ENCODE measurements at regions not wholly inside any gene's neighbourhood (a gene's known extent, or its start where the extent isn't known, plus 50 kb on each side); places are given as distances from the start of the nearest gene placed in this dataset.

DNA sequence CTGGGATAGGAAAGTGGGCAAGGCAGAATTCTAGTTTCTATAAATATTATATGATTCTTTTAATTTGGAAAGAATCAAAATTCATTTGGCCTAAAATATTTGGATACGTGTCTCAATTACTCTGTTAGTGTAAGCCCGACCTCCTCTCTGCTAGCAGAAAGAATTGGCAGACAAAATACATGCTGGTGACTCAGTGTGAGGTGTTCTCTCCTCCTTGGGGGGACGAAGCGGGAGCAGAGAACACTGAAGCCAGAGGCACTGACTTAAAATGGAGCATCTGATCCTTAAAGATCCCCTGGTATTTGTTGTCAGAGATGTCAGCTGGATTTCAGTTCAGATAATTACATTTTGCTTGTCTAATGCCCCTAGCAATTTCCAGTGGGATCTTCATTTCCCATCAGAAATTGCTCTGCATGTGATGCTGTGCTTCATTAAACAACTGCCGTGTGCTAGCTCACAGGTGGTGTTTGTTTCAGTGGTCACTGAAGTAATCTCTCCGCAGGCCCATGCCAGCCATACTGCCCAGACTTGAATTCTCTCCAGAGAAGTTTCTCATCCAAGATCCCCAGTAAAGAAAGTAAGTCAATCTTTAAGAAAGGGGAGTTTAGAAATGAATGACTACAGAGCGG lies 188.7 kb upstream of the TLL1 start:
- 58% methylated on average over 7 of the region's 7 CpGs for WGBS
- Histone ChIP-seq H3K4me1 (peaks cover 0 to 6% (median 0%) of the 10 kb centered on the region in 4 donors), H3K27ac (replicated peaks in 1 of 4) (no peak overlapping the region)

DNA sequence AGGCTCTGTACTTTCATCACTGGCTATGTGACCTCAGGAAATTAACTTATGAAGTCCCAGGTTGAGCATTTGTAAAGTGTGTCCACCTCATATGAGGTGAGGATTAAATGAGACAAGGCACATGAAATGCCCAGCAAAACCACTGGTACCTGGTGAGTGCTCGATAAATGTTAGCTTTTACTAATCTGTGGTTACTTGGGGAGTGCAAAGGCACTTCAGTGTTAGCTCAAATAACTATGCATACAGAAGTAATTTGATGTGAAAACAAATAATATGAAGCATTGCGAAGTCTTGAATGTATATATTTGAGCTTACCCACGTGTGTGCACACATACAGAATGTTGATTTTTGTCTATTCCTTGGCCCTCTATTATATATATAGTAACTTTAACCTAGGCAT lies 186.3 kb upstream of the TLL1 start:
- Histone ChIP-seq H3K36me3 (no peaks in the 10 kb centered on the region), H3K9me3 (no peaks in the 10 kb centered on the region), H3K27ac (replicated peaks in 1 of 4) (no peak overlapping the region), H3K4me3 (no peak overlapping the region), H3K4me1 (peaks cover 0 to 6% (median 0%) of the 10 kb centered on the region in 4 donors), H3K27me3 (no peaks in the 10 kb centered on the region)
- DNase-seq (ENCODE audit: extremely low spot score) = no peak
- TF ChIP-seq EP300 (IDR thresholded peaks at IDR 0.05) (no peak), POLR2A (IDR thresholded peaks at IDR 0.05; ENCODE audit: low read depth) (no peak), POLR2AphosphoS5 (IDR thresholded peaks at IDR 0.05) (no peak)
- TF ChIP-seq, protein P1, sequence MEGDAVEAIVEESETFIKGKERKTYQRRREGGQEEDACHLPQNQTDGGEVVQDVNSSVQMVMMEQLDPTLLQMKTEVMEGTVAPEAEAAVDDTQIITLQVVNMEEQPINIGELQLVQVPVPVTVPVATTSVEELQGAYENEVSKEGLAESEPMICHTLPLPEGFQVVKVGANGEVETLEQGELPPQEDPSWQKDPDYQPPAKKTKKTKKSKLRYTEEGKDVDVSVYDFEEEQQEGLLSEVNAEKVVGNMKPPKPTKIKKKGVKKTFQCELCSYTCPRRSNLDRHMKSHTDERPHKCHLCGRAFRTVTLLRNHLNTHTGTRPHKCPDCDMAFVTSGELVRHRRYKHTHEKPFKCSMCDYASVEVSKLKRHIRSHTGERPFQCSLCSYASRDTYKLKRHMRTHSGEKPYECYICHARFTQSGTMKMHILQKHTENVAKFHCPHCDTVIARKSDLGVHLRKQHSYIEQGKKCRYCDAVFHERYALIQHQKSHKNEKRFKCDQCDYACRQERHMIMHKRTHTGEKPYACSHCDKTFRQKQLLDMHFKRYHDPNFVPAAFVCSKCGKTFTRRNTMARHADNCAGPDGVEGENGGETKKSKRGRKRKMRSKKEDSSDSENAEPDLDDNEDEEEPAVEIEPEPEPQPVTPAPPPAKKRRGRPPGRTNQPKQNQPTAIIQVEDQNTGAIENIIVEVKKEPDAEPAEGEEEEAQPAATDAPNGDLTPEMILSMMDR (IDR thresholded peaks at IDR 0.05) = no peak
- 99% methylated on average over 3 of the region's 3 CpGs for WGBS
- intact Hi-C loops (cut with DNase I) = no loop called here

More for the DNA sequence above, 188.7 kb upstream of the TLL1 start:
- Histone ChIP-seq H3K4me3 (no peak overlapping the region), H3K27me3 (no peaks in the 10 kb centered on the region), H3K36me3 (no peaks in the 10 kb centered on the region), H3K9me3 (no peaks in the 10 kb centered on the region)
- TF ChIP-seq, protein P1 (IDR thresholded peaks at IDR 0.05) = no peak
- intact Hi-C loops (cut with DNase I) = no loop called here
- DNase-seq (ENCODE audit: extremely low spot score) = no peak

DNA sequence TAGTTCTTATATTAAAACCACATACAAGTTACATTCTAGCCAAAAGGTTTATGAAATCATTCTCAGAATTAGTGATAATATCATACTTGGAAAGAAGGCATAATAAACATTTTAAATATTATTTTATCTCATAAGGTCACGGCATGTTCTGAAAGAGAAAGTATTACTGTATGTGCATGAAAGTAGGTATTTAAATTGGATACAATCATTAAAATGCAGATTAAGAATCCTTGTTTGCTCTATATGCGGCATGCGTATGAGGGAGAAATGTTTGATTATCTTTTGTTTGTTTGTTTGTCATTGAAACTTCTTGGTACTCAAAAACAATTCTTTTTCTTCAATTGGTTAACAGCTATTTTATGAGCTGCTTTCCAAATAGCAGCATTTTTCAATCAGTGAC lies 183.9 kb upstream of the TLL1 start:
- TF ChIP-seq POLR2AphosphoS5 (IDR thresholded peaks at IDR 0.05) = no peak
- TF ChIP-seq EP300 (IDR thresholded peaks at IDR 0.05) = no peak
- TF ChIP-seq POLR2A (IDR thresholded peaks at IDR 0.05; ENCODE audit: low read depth) = no peak
- TF ChIP-seq, protein P1 (IDR thresholded peaks at IDR 0.05) = no peak
- Histone ChIP-seq H3K4me3 (no peak overlapping the region), H3K4me1 (peaks cover 0 to 4% (median 0%) of the 10 kb centered on the region in 4 donors), H3K9me3 (no peaks in the 10 kb centered on the region), H3K27ac (replicated peaks in 1 of 4) (no peak overlapping the region), H3K27me3 (no peaks in the 10 kb centered on the region), H3K36me3 (no peaks in the 10 kb centered on the region)
- DNase-seq (ENCODE audit: extremely low spot score) = no peak
- 90% methylated on average over 3 of the region's 3 CpGs for WGBS
- intact Hi-C loops (cut with DNase I) = no loop called here

DNA sequence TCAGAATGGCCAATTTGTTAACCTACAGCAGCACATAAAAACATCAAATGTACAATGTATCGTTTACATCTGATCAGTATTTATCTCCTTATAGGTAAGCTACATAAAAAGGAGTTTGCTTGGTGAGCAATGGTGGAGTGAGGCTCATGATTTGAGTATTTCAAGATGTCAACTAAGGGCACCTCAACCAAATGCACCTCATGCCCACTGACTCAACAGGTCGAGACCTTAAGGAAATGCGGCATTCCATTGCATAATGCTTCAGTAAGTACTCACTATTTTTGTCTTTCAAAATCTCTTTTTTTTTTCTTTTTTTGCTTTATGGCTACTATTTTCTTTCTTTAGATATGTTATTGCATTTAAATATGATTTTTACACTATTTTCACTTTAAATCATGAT lies 181.0 kb upstream of the TLL1 start:
- Histone ChIP-seq H3K27me3 (no peaks in the 10 kb centered on the region), H3K9me3 (no peaks in the 10 kb centered on the region), H3K4me1 (no peaks in the 10 kb centered on the region), H3K27ac (replicated peaks in 1 of 4) (no peak overlapping the region), H3K4me3 (no peak overlapping the region), H3K36me3 (no peaks in the 10 kb centered on the region)
- TF ChIP-seq POLR2AphosphoS5 (IDR thresholded peaks at IDR 0.05) = no peak
- TF ChIP-seq EP300 (IDR thresholded peaks at IDR 0.05) = no peak
- no peak for TF ChIP-seq POLR2A (IDR thresholded peaks at IDR 0.05; ENCODE audit: low read depth)
- TF ChIP-seq, protein P1 (IDR thresholded peaks at IDR 0.05) = no peak
- intact Hi-C loops (cut with DNase I) = no loop called here
- DNase-seq (ENCODE audit: extremely low spot score) = no peak
- WGBS = 96% methylated on average over 3 of the region's 3 CpGs

DNA sequence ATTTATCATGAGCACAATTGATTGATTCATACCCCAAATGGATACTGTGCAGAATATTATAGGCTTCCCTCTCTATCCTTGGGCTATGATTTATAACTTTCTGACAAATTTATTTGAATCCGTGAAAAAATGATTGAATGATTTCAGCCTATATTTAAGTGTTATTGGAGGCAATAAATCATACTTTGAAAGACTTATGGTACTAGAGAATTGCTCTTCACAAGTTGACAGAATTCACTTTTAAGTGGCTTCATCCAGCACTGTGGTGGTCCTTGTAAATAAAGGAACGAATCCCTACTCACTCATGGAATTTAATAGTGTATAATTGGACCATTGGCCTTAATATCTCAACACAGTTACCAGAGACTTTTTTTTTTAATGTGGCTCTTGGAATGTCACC lies 174.8 kb upstream of the TLL1 start:
- Histone ChIP-seq H3K4me3 (no peak overlapping the region), H3K9me3 (no peaks in the 10 kb centered on the region), H3K4me1 (no peaks in the 10 kb centered on the region), H3K36me3 (no peaks in the 10 kb centered on the region), H3K27ac (replicated peaks in 1 of 4) (no peak overlapping the region), H3K27me3 (no peaks in the 10 kb centered on the region)
- no peak for DNase-seq (ENCODE audit: extremely low spot score)
- WGBS = 83% methylated on average over 2 of the region's 2 CpGs
- TF ChIP-seq EP300 (IDR thresholded peaks at IDR 0.05) = no peak
- TF ChIP-seq POLR2AphosphoS5 (IDR thresholded peaks at IDR 0.05) = no peak
- no peak for TF ChIP-seq POLR2A (IDR thresholded peaks at IDR 0.05; ENCODE audit: low read depth)
- intact Hi-C loops (cut with DNase I) = no loop called here
